IMR-90 (cell line): ENCODE measurements at regions not wholly inside any gene's neighbourhood (a gene's known extent, or its start where the extent isn't known, plus 50 kb on each side); places are given as distances from the start of the nearest gene placed in this dataset.

ENCODE experiments used
- ATAC-seq: fragments of 200-7000 bp; cut with Tn5 transposase; 2 replicates; pipeline ENCODE4 v1.9.1; 2020; ENCODE audit warnings: low read depth, mild to moderate bottlenecking, moderate library complexity
- BruUV-seq: library from RNA; stranded (reverse); fragments of 400-500 nt; replicated peaks from 2 replicates; lab custom pipeline; 2021; lab: Mats Ljungman, UMichigan
- CTCF ChIA-PET: fragments of 300-600 bp; formaldehyde crosslinking; extraction: SDS; loops from one replicate; lab custom pipeline; 2021; ENCODE audit warnings: antibody characterized with exemption; lab: Yijun Ruan, JAX
- POLR2A ChIA-PET: fragments of 300-600 bp; sonication (Branson Sonifier 250); formaldehyde crosslinking; loops from one replicate; lab custom pipeline; 2022; ENCODE audit warnings: antibody characterized with exemption; ENCODE audit not compliant: unreplicated experiment; lab: Charles Lee
- DNase-seq: peaks from one replicate; pipeline ENCODE4 v3.0.0; 2013
- H2AFZ ChIP-seq: replicated peaks from 2 replicates; pipeline ENCODE3; 2013; ENCODE audit warnings: low read length, mild to moderate bottlenecking; ENCODE audit not compliant: poor library complexity
- H2AK5ac ChIP-seq: 2 replicates; pipeline ENCODE4 v1.6.1; 2013; ENCODE audit warnings: low read depth, low read length, inconsistent platforms
- H2AK9ac ChIP-seq: replicated peaks from 2 replicates; pipeline ENCODE3; 2013; ENCODE audit warnings: mild to moderate bottlenecking, low read depth, low read length, moderate library complexity; ENCODE audit not compliant: poor library complexity
- H2BK120ac ChIP-seq: 2 replicates; pipeline ENCODE4 v1.6.1; 2013; ENCODE audit warnings: low read depth, low read length, inconsistent platforms
- H2BK15ac ChIP-seq: 3 replicates; pipeline ENCODE4 v1.6.1; 2013; ENCODE audit warnings: low read depth, low read length, inconsistent platforms
- H2BK20ac ChIP-seq: 2 replicates; pipeline ENCODE4 v1.6.1; 2013; ENCODE audit warnings: low read depth, mild to moderate bottlenecking, inconsistent platforms, low read length, moderate library complexity
- H2BK5ac ChIP-seq: 2 replicates; pipeline ENCODE4 v1.6.1; 2013; ENCODE audit warnings: mild to moderate bottlenecking, low read depth, low read length, inconsistent platforms; ENCODE audit not compliant: poor library complexity, severe bottlenecking
- H3K14ac ChIP-seq: replicated peaks from 2 replicates; pipeline ENCODE4 v1.6.1; 2013; ENCODE audit warnings: low read depth, low read length, inconsistent platforms
- H3K18ac ChIP-seq: 2 replicates; pipeline ENCODE4 v1.6.1; 2013; ENCODE audit warnings: low read depth, low read length, control low read depth
- H3K23ac ChIP-seq: 2 replicates; pipeline ENCODE4 v1.6.1; 2013; ENCODE audit warnings: low read depth, low read length, inconsistent platforms
- H3K27ac ChIP-seq: 2 replicates; pipeline ENCODE4 v1.5.1; 2013; ENCODE audit warnings: mild to moderate bottlenecking, control low read depth, low read length; ENCODE audit not compliant: insufficient read depth
- H3K27me3 ChIP-seq: 2 replicates; pipeline ENCODE4 v1.6.1; 2013; ENCODE audit warnings: low read length; ENCODE audit not compliant: control insufficient read depth, insufficient read depth
- H3K36me3 ChIP-seq: 2 replicates; pipeline ENCODE4 v1.6.1; 2013; ENCODE audit warnings: low read length, mixed read lengths; ENCODE audit not compliant: control insufficient read depth, insufficient read depth
- H3K4ac ChIP-seq: 2 replicates; pipeline ENCODE4 v1.6.1; 2013; ENCODE audit warnings: low read depth, low read length, inconsistent platforms
- H3K4me1 ChIP-seq: 2 replicates; pipeline ENCODE4 v1.6.1; 2013; ENCODE audit warnings: low read length, mixed read lengths; ENCODE audit not compliant: control insufficient read depth, insufficient read depth
- H3K4me2 ChIP-seq: 2 replicates; pipeline ENCODE4 v1.6.1; 2013; ENCODE audit warnings: low read depth, mild to moderate bottlenecking, control low read depth, low read length, moderate library complexity
- H3K4me3 ChIP-seq: 2 replicates; pipeline ENCODE4 v1.5.1; 2013; ENCODE audit warnings: low read depth, mild to moderate bottlenecking, control low read depth, low read length, moderate library complexity; ENCODE audit not compliant: insufficient read depth
- H3K56ac ChIP-seq: 2 replicates; pipeline ENCODE4 v1.6.1; 2013; ENCODE audit warnings: low read length, inconsistent platforms; ENCODE audit not compliant: insufficient read depth; ENCODE audit errors: extremely low read depth
- H3K79me1 ChIP-seq, 2 experiments: 2 replicates each; pipeline ENCODE4 v1.6.1; 2013; ENCODE audit warnings: low read length in 2 of 2, inconsistent platforms in 1 of 2, low read depth in 1 of 2
- H3K9ac ChIP-seq: 2 replicates; pipeline ENCODE4 v1.6.1; 2013; ENCODE audit warnings: low read depth, low read length, control low read depth
- H3K9me1 ChIP-seq: 2 replicates; pipeline ENCODE4 v1.6.1; 2013; ENCODE audit warnings: low read length, inconsistent platforms; ENCODE audit not compliant: insufficient read depth
- H3K9me3 ChIP-seq: 2 replicates; pipeline ENCODE4 v1.6.1; 2013; ENCODE audit warnings: low read length; ENCODE audit not compliant: control insufficient read depth, insufficient read depth
- H4K20me1 ChIP-seq: 2 replicates; pipeline ENCODE4 v1.6.1; 2013; ENCODE audit warnings: low read length, inconsistent platforms; ENCODE audit not compliant: insufficient read depth
- H4K5ac ChIP-seq: 2 replicates; pipeline ENCODE4 v1.6.1; 2013; ENCODE audit warnings: mild to moderate bottlenecking, low read depth, low read length, control low read depth
- H4K8ac ChIP-seq, 2 experiments: 2 replicates each; pipeline ENCODE4 v1.6.1; 2013; ENCODE audit warnings: low read depth in 2 of 2, low read length in 2 of 2, control low read depth in 1 of 2, inconsistent platforms in 1 of 2
- H4K91ac ChIP-seq: 2 replicates; pipeline ENCODE4 v1.6.1; 2013; ENCODE audit warnings: low read depth, low read length, inconsistent platforms; ENCODE audit not compliant: insufficient read depth
- BHLHE40 ChIP-seq: fragments of 150-350 bp; IDR thresholded peaks from 2 replicates; pipeline ENCODE4 v1.6.1; 2016; ENCODE audit warnings: mild to moderate bottlenecking, low read depth, low read length
- CEBPB ChIP-seq: IDR thresholded peaks from 2 replicates; pipeline ENCODE4 v1.6.1; 2012; ENCODE audit warnings: low read depth, low read length, improper control_type of control experiment
- CHD1 ChIP-seq: IDR thresholded peaks from 2 replicates; pipeline ENCODE4 v1.6.1; 2012; ENCODE audit warnings: low read depth, low read length, improper control_type of control experiment
- FOS ChIP-seq: fragments of 150-350 bp; IDR thresholded peaks from 2 replicates; pipeline ENCODE4 v1.6.1; 2016; ENCODE audit warnings: low read depth, low read length
- MAFK ChIP-seq: IDR thresholded peaks from 2 replicates; pipeline ENCODE4 v1.6.1; 2012; ENCODE audit warnings: low read depth, low read length, improper control_type of control experiment
- MAZ ChIP-seq: IDR thresholded peaks from 2 replicates; pipeline ENCODE4 v1.6.1; 2012; ENCODE audit warnings: low read depth, mild to moderate bottlenecking, low read length, improper control_type of control experiment, moderate library complexity, borderline replicate concordance
- MXI1 ChIP-seq: IDR thresholded peaks from 2 replicates; pipeline ENCODE4 v1.6.1; 2012; ENCODE audit warnings: low read depth, mild to moderate bottlenecking, low read length, moderate library complexity, borderline replicate concordance
- NFE2L2 ChIP-seq: fragments of 150-350 bp; IDR thresholded peaks from 2 replicates; pipeline ENCODE4 v1.6.1; 2016; ENCODE audit warnings: low read depth, mild to moderate bottlenecking, low read length
- RAD21 ChIP-seq: IDR thresholded peaks from 2 replicates; pipeline ENCODE4 v1.6.1; 2012; ENCODE audit warnings: low read length, improper control_type of control experiment
- RCOR1 ChIP-seq: IDR thresholded peaks from 2 replicates; pipeline ENCODE4 v1.6.1; 2012; ENCODE audit warnings: mild to moderate bottlenecking, low read length, improper control_type of control experiment; ENCODE audit not compliant: insufficient replicate concordance
- RFX5 ChIP-seq: IDR thresholded peaks from 2 replicates; pipeline ENCODE4 v1.8.0; 2012; ENCODE audit warnings: low read depth, mild to moderate bottlenecking, low read length, moderate library complexity
- SMC3 ChIP-seq: fragments of 150-350 bp; IDR thresholded peaks from 2 replicates; pipeline ENCODE4 v1.6.1; 2016; ENCODE audit warnings: low read depth, mild to moderate bottlenecking, antibody characterized with exemption, low read length, moderate library complexity
- WGBS, 2 experiments: methylation state at CpG; one replicate each; pipeline versions ENCODE4 v1.1.5 to v1.1.7; 2013; ENCODE audit warnings: missing lambda C conversion rate in 2 of 2; ENCODE audit not compliant: insufficient read length in 1 of 2; ENCODE audit errors: extremely low coverage in 2 of 2; 5-methylcytosine and 5-hydroxymethylcytosine counted together
- dilution Hi-C: fragments of 300-500 bp; cut with HindIII; formaldehyde crosslinking; loops from one replicate; pipeline ENCODE4 v1.14.3; 2018; ENCODE audit warnings: low sequenced_read_pairs; ENCODE audit not compliant: unreplicated experiment
- in situ Hi-C: fragments of 300-500 bp; cut with MboI; formaldehyde crosslinking; loops from 3 replicates; pipeline ENCODE4 v1.14.3; 2019; ENCODE audit warnings: low sequenced_read_pairs, inconsistent platforms, mixed read lengths
- intact Hi-C: fragments of 100-400 bp; cut with micrococcal nuclease; formaldehyde crosslinking; loops from 2 replicates; pipeline ENCODE4 v1.10.0; 2022
- TF ChIP-seq, protein P1 (sequence below): conservative IDR thresholded peaks from 2 replicates; pipeline ENCODE4 v1.5.1; 2012; ENCODE audit warnings: mild to moderate bottlenecking, low read depth, low read length, improper control_type of control experiment
- TF ChIP-seq, protein P2 (sequence below): fragments of 150-350 bp; IDR thresholded peaks from 2 replicates; pipeline ENCODE4 v1.6.1; 2016; ENCODE audit warnings: low read depth, mild to moderate bottlenecking, low read length, moderate library complexity, borderline replicate concordance
- TF ChIP-seq, protein P3 (sequence below): fragments of 150-350 bp; IDR thresholded peaks from 2 replicates; pipeline ENCODE4 v1.6.1; 2017; ENCODE audit warnings: mild to moderate bottlenecking, antibody characterized with exemption, low read length, low read depth

DNA sequence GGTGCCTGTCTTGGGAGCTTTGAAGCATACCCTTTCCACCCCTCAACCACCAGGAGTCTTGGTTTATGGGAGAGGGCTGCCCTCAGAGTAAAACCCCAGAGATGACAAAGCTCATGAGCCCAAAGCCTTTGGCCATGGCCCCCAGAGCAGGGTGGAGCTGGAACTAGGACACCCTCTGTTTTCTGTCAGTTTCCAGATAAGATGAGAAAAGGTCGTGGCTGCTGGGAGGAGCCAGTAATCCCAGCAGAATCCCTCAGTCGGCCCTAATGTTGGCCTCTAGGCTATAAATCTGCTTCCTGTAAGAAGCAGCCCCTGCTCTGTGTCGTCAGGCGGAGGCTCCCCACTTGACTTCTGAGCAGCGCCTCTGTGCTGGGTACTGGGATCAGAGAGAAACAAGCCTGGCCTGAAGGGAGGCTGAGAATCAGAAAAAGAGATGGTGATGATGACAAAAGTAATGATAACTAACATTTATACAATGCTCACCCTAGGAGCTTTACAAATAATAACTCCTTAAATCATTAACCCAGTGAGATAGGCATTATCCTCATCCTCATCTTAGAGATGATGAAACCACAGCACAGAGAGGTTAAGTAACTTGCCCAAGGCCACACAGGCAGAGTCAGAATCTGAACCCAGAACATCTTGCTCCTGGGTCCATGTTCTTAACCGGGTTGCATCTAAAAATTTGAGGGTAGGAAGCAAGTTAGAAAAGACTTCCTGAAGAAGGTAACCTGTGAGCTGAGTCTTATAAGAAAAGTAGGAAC is 471.4 kb downstream of the SOX6 start:
- Histone ChIP-seq H3K4ac (peak overlapping the region; percentile 30; the same call in 1 of the 2 replicates), H2BK15ac (no peak overlapping the region), H3K9me1 (peaks cover 5% of the 10 kb centered on the region; the same call in 1 of the 2 replicates), H3K27ac (no peak overlapping the region), H3K4me3 (no peak overlapping the region), H3K36me3 (no peaks in the 10 kb centered on the region), H2AFZ (no peak overlapping the region), H3K9ac (no peak overlapping the region), H3K56ac (no peak overlapping the region), H2AK5ac (peak overlapping the region; percentile 4; the same call in 1 of the 2 replicates), H2AK9ac (no peak overlapping the region), H3K79me1 (no peaks in the 10 kb centered on the region), H3K9me3 (no peaks in the 10 kb centered on the region), H4K20me1 (no peaks in the 10 kb centered on the region), H3K27me3 (no peaks in the 10 kb centered on the region), H4K5ac (no peak overlapping the region), H2BK20ac (no peak overlapping the region), H2BK5ac (no peak overlapping the region), H3K4me2 (no peak overlapping the region), H4K91ac (no peak overlapping the region), H2BK120ac (0 out of 2 replicates have a peak overlapping the region, but pooled peaks have one; percentile 33), H3K4me1 (peaks cover 15% of the 10 kb centered on the region), H3K14ac (no peak overlapping the region), H3K18ac (no peak overlapping the region; the same call in 1 of the 2 replicates), H4K8ac (no peak overlapping the region), H3K23ac (no peak overlapping the region)
- BruUV-seq: no TSS peak
- intact Hi-C loops (no loop called here), in situ Hi-C loops (no loop called here), dilution Hi-C loops (no loop called here)
- ChIA-PET POLR2A (no interaction called here), CTCF (no interaction called here)
- WGBS, 2 experiments: no CpG with 5 or more reads among the region's 6 CpGs
- DNase-seq (no peak), ATAC-seq (no peak)
- TF ChIP-seq, protein P1, sequence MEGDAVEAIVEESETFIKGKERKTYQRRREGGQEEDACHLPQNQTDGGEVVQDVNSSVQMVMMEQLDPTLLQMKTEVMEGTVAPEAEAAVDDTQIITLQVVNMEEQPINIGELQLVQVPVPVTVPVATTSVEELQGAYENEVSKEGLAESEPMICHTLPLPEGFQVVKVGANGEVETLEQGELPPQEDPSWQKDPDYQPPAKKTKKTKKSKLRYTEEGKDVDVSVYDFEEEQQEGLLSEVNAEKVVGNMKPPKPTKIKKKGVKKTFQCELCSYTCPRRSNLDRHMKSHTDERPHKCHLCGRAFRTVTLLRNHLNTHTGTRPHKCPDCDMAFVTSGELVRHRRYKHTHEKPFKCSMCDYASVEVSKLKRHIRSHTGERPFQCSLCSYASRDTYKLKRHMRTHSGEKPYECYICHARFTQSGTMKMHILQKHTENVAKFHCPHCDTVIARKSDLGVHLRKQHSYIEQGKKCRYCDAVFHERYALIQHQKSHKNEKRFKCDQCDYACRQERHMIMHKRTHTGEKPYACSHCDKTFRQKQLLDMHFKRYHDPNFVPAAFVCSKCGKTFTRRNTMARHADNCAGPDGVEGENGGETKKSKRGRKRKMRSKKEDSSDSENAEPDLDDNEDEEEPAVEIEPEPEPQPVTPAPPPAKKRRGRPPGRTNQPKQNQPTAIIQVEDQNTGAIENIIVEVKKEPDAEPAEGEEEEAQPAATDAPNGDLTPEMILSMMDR: no peak
- TF ChIP-seq MAFK (no peak), RAD21 (no peak), RFX5 (no peak), RCOR1 (no peak), MXI1 (no peak), SMC3 (no peak), MAZ (no peak), NFE2L2 (no peak), FOS (no peak), CHD1 (no peak), BHLHE40 (no peak), CEBPB (no peak)
- TF ChIP-seq, protein P2, sequence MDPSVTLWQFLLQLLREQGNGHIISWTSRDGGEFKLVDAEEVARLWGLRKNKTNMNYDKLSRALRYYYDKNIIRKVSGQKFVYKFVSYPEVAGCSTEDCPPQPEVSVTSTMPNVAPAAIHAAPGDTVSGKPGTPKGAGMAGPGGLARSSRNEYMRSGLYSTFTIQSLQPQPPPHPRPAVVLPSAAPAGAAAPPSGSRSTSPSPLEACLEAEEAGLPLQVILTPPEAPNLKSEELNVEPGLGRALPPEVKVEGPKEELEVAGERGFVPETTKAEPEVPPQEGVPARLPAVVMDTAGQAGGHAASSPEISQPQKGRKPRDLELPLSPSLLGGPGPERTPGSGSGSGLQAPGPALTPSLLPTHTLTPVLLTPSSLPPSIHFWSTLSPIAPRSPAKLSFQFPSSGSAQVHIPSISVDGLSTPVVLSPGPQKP: no peak
- TF ChIP-seq, protein P3, sequence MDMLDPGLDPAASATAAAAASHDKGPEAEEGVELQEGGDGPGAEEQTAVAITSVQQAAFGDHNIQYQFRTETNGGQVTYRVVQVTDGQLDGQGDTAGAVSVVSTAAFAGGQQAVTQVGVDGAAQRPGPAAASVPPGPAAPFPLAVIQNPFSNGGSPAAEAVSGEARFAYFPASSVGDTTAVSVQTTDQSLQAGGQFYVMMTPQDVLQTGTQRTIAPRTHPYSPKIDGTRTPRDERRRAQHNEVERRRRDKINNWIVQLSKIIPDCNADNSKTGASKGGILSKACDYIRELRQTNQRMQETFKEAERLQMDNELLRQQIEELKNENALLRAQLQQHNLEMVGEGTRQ: no peak
